ENCODE measurements at regions not wholly inside any gene's neighbourhood (a gene's known extent, or its start where the extent isn't known, plus 50 kb on each side); places are given as distances from the start of the nearest gene placed in this dataset.

DNA sequence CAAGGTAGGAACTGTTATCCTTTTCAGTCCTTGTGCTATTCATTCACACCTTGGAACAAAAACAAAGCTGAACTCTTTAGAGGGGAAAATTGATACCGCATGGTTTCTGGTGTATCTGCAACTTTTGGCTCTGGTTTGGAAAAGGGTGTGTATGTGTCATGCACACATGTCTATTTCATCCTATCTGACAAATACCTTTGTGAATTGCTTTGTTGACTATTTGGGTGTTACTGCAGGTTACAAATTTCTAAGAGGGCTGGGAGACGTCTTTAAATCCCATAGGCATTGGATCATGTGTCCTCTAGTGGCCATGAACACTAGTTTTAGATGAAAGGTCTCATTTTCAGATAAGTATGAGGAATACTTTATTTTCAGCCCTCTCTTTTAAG lies 59.9 kb upstream of the IFNG-AS1 start:
- no peak for TF ChIP-seq SP2 (tag by site-specific recombination; IDR thresholded peaks at IDR 0.05)
- TF ChIP-seq ZNF341 (tag by site-specific recombination; IDR thresholded peaks at IDR 0.05; ENCODE audit: low read depth) = no peak
- TF ChIP-seq, protein P1, sequence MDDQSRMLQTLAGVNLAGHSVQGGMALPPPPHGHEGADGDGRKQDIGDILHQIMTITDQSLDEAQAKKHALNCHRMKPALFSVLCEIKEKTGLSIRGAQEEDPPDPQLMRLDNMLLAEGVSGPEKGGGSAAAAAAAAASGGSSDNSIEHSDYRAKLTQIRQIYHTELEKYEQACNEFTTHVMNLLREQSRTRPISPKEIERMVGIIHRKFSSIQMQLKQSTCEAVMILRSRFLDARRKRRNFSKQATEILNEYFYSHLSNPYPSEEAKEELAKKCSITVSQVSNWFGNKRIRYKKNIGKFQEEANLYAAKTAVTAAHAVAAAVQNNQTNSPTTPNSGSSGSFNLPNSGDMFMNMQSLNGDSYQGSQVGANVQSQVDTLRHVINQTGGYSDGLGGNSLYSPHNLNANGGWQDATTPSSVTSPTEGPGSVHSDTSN (CRISPR knock-in tag; IDR thresholded peaks at IDR 0.05) = no peak
- TF ChIP-seq, protein P2, sequence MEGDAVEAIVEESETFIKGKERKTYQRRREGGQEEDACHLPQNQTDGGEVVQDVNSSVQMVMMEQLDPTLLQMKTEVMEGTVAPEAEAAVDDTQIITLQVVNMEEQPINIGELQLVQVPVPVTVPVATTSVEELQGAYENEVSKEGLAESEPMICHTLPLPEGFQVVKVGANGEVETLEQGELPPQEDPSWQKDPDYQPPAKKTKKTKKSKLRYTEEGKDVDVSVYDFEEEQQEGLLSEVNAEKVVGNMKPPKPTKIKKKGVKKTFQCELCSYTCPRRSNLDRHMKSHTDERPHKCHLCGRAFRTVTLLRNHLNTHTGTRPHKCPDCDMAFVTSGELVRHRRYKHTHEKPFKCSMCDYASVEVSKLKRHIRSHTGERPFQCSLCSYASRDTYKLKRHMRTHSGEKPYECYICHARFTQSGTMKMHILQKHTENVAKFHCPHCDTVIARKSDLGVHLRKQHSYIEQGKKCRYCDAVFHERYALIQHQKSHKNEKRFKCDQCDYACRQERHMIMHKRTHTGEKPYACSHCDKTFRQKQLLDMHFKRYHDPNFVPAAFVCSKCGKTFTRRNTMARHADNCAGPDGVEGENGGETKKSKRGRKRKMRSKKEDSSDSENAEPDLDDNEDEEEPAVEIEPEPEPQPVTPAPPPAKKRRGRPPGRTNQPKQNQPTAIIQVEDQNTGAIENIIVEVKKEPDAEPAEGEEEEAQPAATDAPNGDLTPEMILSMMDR (tag by site-specific recombination; IDR thresholded peaks at IDR 0.05) = no peak
- TF ChIP-seq, protein P3, sequence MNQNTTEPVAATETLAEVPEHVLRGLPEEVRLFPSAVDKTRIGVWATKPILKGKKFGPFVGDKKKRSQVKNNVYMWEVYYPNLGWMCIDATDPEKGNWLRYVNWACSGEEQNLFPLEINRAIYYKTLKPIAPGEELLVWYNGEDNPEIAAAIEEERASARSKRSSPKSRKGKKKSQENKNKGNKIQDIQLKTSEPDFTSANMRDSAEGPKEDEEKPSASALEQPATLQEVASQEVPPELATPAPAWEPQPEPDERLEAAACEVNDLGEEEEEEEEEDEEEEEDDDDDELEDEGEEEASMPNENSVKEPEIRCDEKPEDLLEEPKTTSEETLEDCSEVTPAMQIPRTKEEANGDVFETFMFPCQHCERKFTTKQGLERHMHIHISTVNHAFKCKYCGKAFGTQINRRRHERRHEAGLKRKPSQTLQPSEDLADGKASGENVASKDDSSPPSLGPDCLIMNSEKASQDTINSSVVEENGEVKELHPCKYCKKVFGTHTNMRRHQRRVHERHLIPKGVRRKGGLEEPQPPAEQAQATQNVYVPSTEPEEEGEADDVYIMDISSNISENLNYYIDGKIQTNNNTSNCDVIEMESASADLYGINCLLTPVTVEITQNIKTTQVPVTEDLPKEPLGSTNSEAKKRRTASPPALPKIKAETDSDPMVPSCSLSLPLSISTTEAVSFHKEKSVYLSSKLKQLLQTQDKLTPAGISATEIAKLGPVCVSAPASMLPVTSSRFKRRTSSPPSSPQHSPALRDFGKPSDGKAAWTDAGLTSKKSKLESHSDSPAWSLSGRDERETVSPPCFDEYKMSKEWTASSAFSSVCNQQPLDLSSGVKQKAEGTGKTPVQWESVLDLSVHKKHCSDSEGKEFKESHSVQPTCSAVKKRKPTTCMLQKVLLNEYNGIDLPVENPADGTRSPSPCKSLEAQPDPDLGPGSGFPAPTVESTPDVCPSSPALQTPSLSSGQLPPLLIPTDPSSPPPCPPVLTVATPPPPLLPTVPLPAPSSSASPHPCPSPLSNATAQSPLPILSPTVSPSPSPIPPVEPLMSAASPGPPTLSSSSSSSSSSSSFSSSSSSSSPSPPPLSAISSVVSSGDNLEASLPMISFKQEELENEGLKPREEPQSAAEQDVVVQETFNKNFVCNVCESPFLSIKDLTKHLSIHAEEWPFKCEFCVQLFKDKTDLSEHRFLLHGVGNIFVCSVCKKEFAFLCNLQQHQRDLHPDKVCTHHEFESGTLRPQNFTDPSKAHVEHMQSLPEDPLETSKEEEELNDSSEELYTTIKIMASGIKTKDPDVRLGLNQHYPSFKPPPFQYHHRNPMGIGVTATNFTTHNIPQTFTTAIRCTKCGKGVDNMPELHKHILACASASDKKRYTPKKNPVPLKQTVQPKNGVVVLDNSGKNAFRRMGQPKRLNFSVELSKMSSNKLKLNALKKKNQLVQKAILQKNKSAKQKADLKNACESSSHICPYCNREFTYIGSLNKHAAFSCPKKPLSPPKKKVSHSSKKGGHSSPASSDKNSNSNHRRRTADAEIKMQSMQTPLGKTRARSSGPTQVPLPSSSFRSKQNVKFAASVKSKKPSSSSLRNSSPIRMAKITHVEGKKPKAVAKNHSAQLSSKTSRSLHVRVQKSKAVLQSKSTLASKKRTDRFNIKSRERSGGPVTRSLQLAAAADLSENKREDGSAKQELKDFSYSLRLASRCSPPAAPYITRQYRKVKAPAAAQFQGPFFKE (tag by site-specific recombination; IDR thresholded peaks at IDR 0.05; ENCODE audit: borderline replicate concordance) = no peak

Measured in HEK293 (cell line).